ENCODE measurements at regions not wholly inside any gene's neighbourhood (a gene's known extent, or its start where the extent isn't known, plus 50 kb on each side); places are given as distances from the start of the nearest gene placed in this dataset.
A peak's percentile ranks its signal among the peaks of the same experiment; 100 is the strongest.
"Not testable (repeated sequence)": the region's sequence is repeated elsewhere in the genome, so short reads cannot be mapped to it uniquely, and the experiment has no call there.

- no peak for DNase-seq (ENCODE audit: low read depth, low spot score)
- no peaks in the 10 kb centered on the region for H3K4me1 ChIP-seq (ENCODE audit: control insufficient read depth, insufficient read depth, low read length)
- POLR2A ChIA-PET = no interaction called here
- H3K9me3 ChIP-seq (ENCODE audit: control insufficient read depth, insufficient read depth, low read depth, low read length) = no peaks in the 10 kb centered on the region
- CTCF ChIA-PET = interaction anchor here (0.5 kb wide), 1 partner anchor 585 kb away, joined by 19 read pairs; no protein-coding TSS in a partner anchor
- no peak overlapping the region for H3K27ac ChIP-seq (ENCODE audit: low read length)
- in situ Hi-C loops (cut with HindIII; ENCODE audit: low pct_unique_long_range_greater_than_20kb, low sequenced_read_pairs) (no loop called here), intact Hi-C loops (cut with micrococcal nuclease; ENCODE audit: unreplicated experiment) (no loop called here)
- no peaks in the 10 kb centered on the region for H3K36me3 ChIP-seq (ENCODE audit: control insufficient read depth, insufficient read depth, low read length)
- H3K4me3 ChIP-seq (ENCODE audit: low read depth in 2 of 2, low read length in 2 of 2) = no peak overlapping the region
- 0 out of 2 replicates have a peak, but pooled peaks have one; percentile 40 for ATAC-seq
- no TSS peak for BruUV-seq (replicated peaks)
- no peaks in the 10 kb centered on the region for H3K27me3 ChIP-seq (ENCODE audit: control insufficient read depth, insufficient read depth, low read length)
- TF ChIP-seq TCF7L2 (IDR thresholded peaks at IDR 0.05; ENCODE audit: low read depth, low read length) = no peak
- no peak for TF ChIP-seq REST (IDR thresholded peaks at IDR 0.05; ENCODE audit: insufficient read depth in 1 of 2, low read depth in 2 of 2, low read length in 1 of 2)
- no peak for TF ChIP-seq POLR2AphosphoS5 (IDR thresholded peaks at IDR 0.05; ENCODE audit: low read depth, low read length)
- no peak for TF ChIP-seq CTCF (IDR thresholded peaks at IDR 0.05)
- no peak for TF ChIP-seq SIN3A (IDR thresholded peaks at IDR 0.05; ENCODE audit: borderline replicate concordance, insufficient read depth, low read depth, low read length)
Observed at GRCh38 chr22:48498526-48499331, 1328.9 kb downstream of the BRD1 start.

GRCh38 chr22:48497743-48498520 lies 1329.7 kb downstream of the BRD1 start:
- H3K27me3 ChIP-seq (ENCODE audit: control insufficient read depth, insufficient read depth, low read length); DNase-seq (ENCODE audit: low read depth, low spot score); H3K36me3 ChIP-seq (ENCODE audit: control insufficient read depth, insufficient read depth, low read length); BruUV-seq (replicated peaks); H3K9me3 ChIP-seq (ENCODE audit: control insufficient read depth, insufficient read depth, low read depth, low read length); H3K4me3 ChIP-seq (ENCODE audit: low read depth in 2 of 2, low read length in 2 of 2); POLR2A ChIA-PET; H3K27ac ChIP-seq (ENCODE audit: low read length); in situ Hi-C loops (cut with HindIII; ENCODE audit: low pct_unique_long_range_greater_than_20kb, low sequenced_read_pairs); intact Hi-C loops (cut with micrococcal nuclease; ENCODE audit: unreplicated experiment); ATAC-seq; H3K4me1 ChIP-seq (ENCODE audit: control insufficient read depth, insufficient read depth, low read length): not testable (repeated sequence)
- CTCF ChIA-PET = interaction anchor here (0.5 kb wide), 1 partner anchor 584 kb away, joined by 19 read pairs; no protein-coding TSS in a partner anchor

All from Panc1 (cell line).